IMR-90 (cell line): ENCODE measurements at regions not wholly inside any gene's neighbourhood (a gene's known extent, or its start where the extent isn't known, plus 50 kb on each side); places are given as distances from the start of the nearest gene placed in this dataset.
"Not testable (repeated sequence)": the region's sequence is repeated elsewhere in the genome, so short reads cannot be mapped to it uniquely, and the experiment has no call there.

Experiments
- ATAC-seq: fragments of 200-7000 bp; cut with Tn5 transposase; 2 replicates; pipeline ENCODE4 v1.9.1; 2020; ENCODE audit warnings: low read depth, mild to moderate bottlenecking, moderate library complexity
- BruUV-seq: library from RNA; stranded (reverse); fragments of 400-500 nt; replicated peaks from 2 replicates; lab custom pipeline; 2021; lab: Mats Ljungman, UMichigan
- CTCF ChIA-PET: fragments of 300-600 bp; formaldehyde crosslinking; extraction: SDS; loops from one replicate; lab custom pipeline; 2021; ENCODE audit warnings: antibody characterized with exemption; lab: Yijun Ruan, JAX
- POLR2A ChIA-PET: fragments of 300-600 bp; sonication (Branson Sonifier 250); formaldehyde crosslinking; loops from one replicate; lab custom pipeline; 2022; ENCODE audit warnings: antibody characterized with exemption; ENCODE audit not compliant: unreplicated experiment; lab: Charles Lee
- DNase-seq: peaks from one replicate; pipeline ENCODE4 v3.0.0; 2013
- H2AFZ ChIP-seq: replicated peaks from 2 replicates; pipeline ENCODE3; 2013; ENCODE audit warnings: low read length, mild to moderate bottlenecking; ENCODE audit not compliant: poor library complexity
- H2AK5ac ChIP-seq: 2 replicates; pipeline ENCODE4 v1.6.1; 2013; ENCODE audit warnings: low read depth, low read length, inconsistent platforms
- H2AK9ac ChIP-seq: replicated peaks from 2 replicates; pipeline ENCODE3; 2013; ENCODE audit warnings: mild to moderate bottlenecking, low read depth, low read length, moderate library complexity; ENCODE audit not compliant: poor library complexity
- H2BK120ac ChIP-seq: 2 replicates; pipeline ENCODE4 v1.6.1; 2013; ENCODE audit warnings: low read depth, low read length, inconsistent platforms
- H2BK15ac ChIP-seq: 3 replicates; pipeline ENCODE4 v1.6.1; 2013; ENCODE audit warnings: low read depth, low read length, inconsistent platforms
- H2BK20ac ChIP-seq: 2 replicates; pipeline ENCODE4 v1.6.1; 2013; ENCODE audit warnings: low read depth, mild to moderate bottlenecking, inconsistent platforms, low read length, moderate library complexity
- H2BK5ac ChIP-seq: 2 replicates; pipeline ENCODE4 v1.6.1; 2013; ENCODE audit warnings: mild to moderate bottlenecking, low read depth, low read length, inconsistent platforms; ENCODE audit not compliant: poor library complexity, severe bottlenecking
- H3K14ac ChIP-seq: replicated peaks from 2 replicates; pipeline ENCODE4 v1.6.1; 2013; ENCODE audit warnings: low read depth, low read length, inconsistent platforms
- H3K18ac ChIP-seq: 2 replicates; pipeline ENCODE4 v1.6.1; 2013; ENCODE audit warnings: low read depth, low read length, control low read depth
- H3K23ac ChIP-seq: 2 replicates; pipeline ENCODE4 v1.6.1; 2013; ENCODE audit warnings: low read depth, low read length, inconsistent platforms
- H3K27ac ChIP-seq: 2 replicates; pipeline ENCODE4 v1.5.1; 2013; ENCODE audit warnings: mild to moderate bottlenecking, control low read depth, low read length; ENCODE audit not compliant: insufficient read depth
- H3K27me3 ChIP-seq: 2 replicates; pipeline ENCODE4 v1.6.1; 2013; ENCODE audit warnings: low read length; ENCODE audit not compliant: control insufficient read depth, insufficient read depth
- H3K36me3 ChIP-seq: 2 replicates; pipeline ENCODE4 v1.6.1; 2013; ENCODE audit warnings: low read length, mixed read lengths; ENCODE audit not compliant: control insufficient read depth, insufficient read depth
- H3K4ac ChIP-seq: 2 replicates; pipeline ENCODE4 v1.6.1; 2013; ENCODE audit warnings: low read depth, low read length, inconsistent platforms
- H3K4me1 ChIP-seq: 2 replicates; pipeline ENCODE4 v1.6.1; 2013; ENCODE audit warnings: low read length, mixed read lengths; ENCODE audit not compliant: control insufficient read depth, insufficient read depth
- H3K4me2 ChIP-seq: 2 replicates; pipeline ENCODE4 v1.6.1; 2013; ENCODE audit warnings: low read depth, mild to moderate bottlenecking, control low read depth, low read length, moderate library complexity
- H3K4me3 ChIP-seq: 2 replicates; pipeline ENCODE4 v1.5.1; 2013; ENCODE audit warnings: low read depth, mild to moderate bottlenecking, control low read depth, low read length, moderate library complexity; ENCODE audit not compliant: insufficient read depth
- H3K56ac ChIP-seq: 2 replicates; pipeline ENCODE4 v1.6.1; 2013; ENCODE audit warnings: low read length, inconsistent platforms; ENCODE audit not compliant: insufficient read depth; ENCODE audit errors: extremely low read depth
- H3K79me1 ChIP-seq, 2 experiments: 2 replicates each; pipeline ENCODE4 v1.6.1; 2013; ENCODE audit warnings: low read length in 2 of 2, inconsistent platforms in 1 of 2, low read depth in 1 of 2
- H3K9ac ChIP-seq: 2 replicates; pipeline ENCODE4 v1.6.1; 2013; ENCODE audit warnings: low read depth, low read length, control low read depth
- H3K9me1 ChIP-seq: 2 replicates; pipeline ENCODE4 v1.6.1; 2013; ENCODE audit warnings: low read length, inconsistent platforms; ENCODE audit not compliant: insufficient read depth
- H3K9me3 ChIP-seq: 2 replicates; pipeline ENCODE4 v1.6.1; 2013; ENCODE audit warnings: low read length; ENCODE audit not compliant: control insufficient read depth, insufficient read depth
- H4K20me1 ChIP-seq: 2 replicates; pipeline ENCODE4 v1.6.1; 2013; ENCODE audit warnings: low read length, inconsistent platforms; ENCODE audit not compliant: insufficient read depth
- H4K5ac ChIP-seq: 2 replicates; pipeline ENCODE4 v1.6.1; 2013; ENCODE audit warnings: mild to moderate bottlenecking, low read depth, low read length, control low read depth
- H4K8ac ChIP-seq, 2 experiments: 2 replicates each; pipeline ENCODE4 v1.6.1; 2013; ENCODE audit warnings: low read depth in 2 of 2, low read length in 2 of 2, control low read depth in 1 of 2, inconsistent platforms in 1 of 2
- H4K91ac ChIP-seq: 2 replicates; pipeline ENCODE4 v1.6.1; 2013; ENCODE audit warnings: low read depth, low read length, inconsistent platforms; ENCODE audit not compliant: insufficient read depth
- WGBS, 2 experiments: methylation state at CpG; one replicate each; pipeline versions ENCODE4 v1.1.5 to v1.1.7; 2013; ENCODE audit warnings: missing lambda C conversion rate in 2 of 2; ENCODE audit not compliant: insufficient read length in 1 of 2; ENCODE audit errors: extremely low coverage in 2 of 2; 5-methylcytosine and 5-hydroxymethylcytosine counted together
- dilution Hi-C: fragments of 300-500 bp; cut with HindIII; formaldehyde crosslinking; loops from one replicate; pipeline ENCODE4 v1.14.3; 2018; ENCODE audit warnings: low sequenced_read_pairs; ENCODE audit not compliant: unreplicated experiment
- in situ Hi-C: fragments of 300-500 bp; cut with MboI; formaldehyde crosslinking; loops from 3 replicates; pipeline ENCODE4 v1.14.3; 2019; ENCODE audit warnings: low sequenced_read_pairs, inconsistent platforms, mixed read lengths
- intact Hi-C: fragments of 100-400 bp; cut with micrococcal nuclease; formaldehyde crosslinking; loops from 2 replicates; pipeline ENCODE4 v1.10.0; 2022

DNA sequence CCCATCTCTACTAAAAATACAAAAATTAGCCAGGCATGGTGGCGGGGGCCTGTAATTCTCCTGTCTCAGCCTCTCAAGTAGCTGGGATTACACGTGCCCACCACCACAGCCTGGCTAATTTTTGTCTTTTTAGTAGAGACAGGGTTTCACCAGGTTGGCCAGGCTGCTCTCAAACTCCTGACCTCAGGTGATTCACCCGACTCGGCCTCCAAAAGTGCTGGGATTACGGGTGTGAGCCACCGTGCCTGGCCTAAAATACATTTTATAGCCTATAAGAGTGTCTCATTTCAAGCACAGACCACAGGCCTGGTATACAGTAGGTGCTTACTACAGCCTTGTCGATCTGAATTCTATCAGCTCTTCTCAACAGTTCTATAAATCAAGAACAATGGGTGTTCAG lies 139.5 kb upstream of the USP29 start:
- H4K5ac ChIP-seq, H2AK5ac ChIP-seq, H3K4me3 ChIP-seq, H2BK120ac ChIP-seq, H2BK5ac ChIP-seq, intact Hi-C loops, H3K4ac ChIP-seq, DNase-seq, H4K8ac ChIP-seq, H2AFZ ChIP-seq, H3K27ac ChIP-seq, ATAC-seq, H2BK15ac ChIP-seq, H3K56ac ChIP-seq, dilution Hi-C loops, H4K91ac ChIP-seq, H3K23ac ChIP-seq, H3K4me2 ChIP-seq, H2BK20ac ChIP-seq, H3K27me3 ChIP-seq, H3K79me1 ChIP-seq, H3K9me1 ChIP-seq, H2AK9ac ChIP-seq, POLR2A ChIA-PET, CTCF ChIA-PET, H3K36me3 ChIP-seq, H3K9ac ChIP-seq, H4K20me1 ChIP-seq, H3K4me1 ChIP-seq, in situ Hi-C loops, H3K14ac ChIP-seq, H3K18ac ChIP-seq, BruUV-seq: not testable (repeated sequence)
- WGBS, 2 experiments = no CpG with 5 or more reads among the region's 7 CpGs
- peaks cover 45% of the 10 kb centered on the region for H3K9me3 ChIP-seq
